ENCODE measurements at regions not wholly inside any gene's neighbourhood (a gene's known extent, or its start where the extent isn't known, plus 50 kb on each side); places are given as distances from the start of the nearest gene placed in this dataset.

DNA sequence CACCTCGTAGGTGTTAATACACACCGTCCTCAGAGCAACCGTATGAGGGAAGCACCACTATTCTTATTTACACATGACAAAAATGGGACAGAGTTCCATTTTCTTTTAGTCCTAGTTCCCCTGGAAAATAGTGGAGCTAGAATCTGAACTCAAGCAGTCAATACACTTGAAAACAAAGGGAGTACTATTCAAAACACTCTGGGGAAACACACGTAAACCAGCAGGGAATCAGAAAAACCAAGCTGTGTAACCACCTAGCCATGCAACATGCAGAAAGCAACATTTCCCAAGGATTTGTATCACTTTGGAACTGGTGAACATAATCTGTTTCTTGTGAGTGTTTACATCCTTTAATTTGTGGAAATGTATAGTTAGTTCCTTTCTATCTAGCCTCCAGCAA is 208.2 kb downstream of the UBE2E3 start:
- no peak for DNase-seq
- Histone ChIP-seq H2BK5ac (ENCODE audit: low read depth, low read length, poor library complexity) (no peak overlapping the region), H3K79me1 (ENCODE audit: low read length) (no peaks in the 10 kb centered on the region), H3K4me1 (ENCODE audit: control insufficient read depth in 1 of 2, insufficient read depth in 2 of 2, low read length in 2 of 2) (no peaks in the 10 kb centered on the region), H4K8ac (ENCODE audit: low read depth, low read length) (no peak overlapping the region), H2AFZ (ENCODE audit: insufficient read depth, low read length, poor library complexity) (no peak overlapping the region), H3K27ac (ENCODE audit: low read depth, low read length) (no peak overlapping the region), H3K27me3 (ENCODE audit: insufficient read depth, low read length) (no peaks in the 10 kb centered on the region), H3K79me2 (ENCODE audit: control insufficient read depth, insufficient read depth, low read length, poor library complexity) (no peaks in the 10 kb centered on the region), H3K4ac (ENCODE audit: low read depth, low read length) (no peak overlapping the region), H3K9ac (ENCODE audit: low read length) (no peak overlapping the region), H2BK120ac (ENCODE audit: insufficient read depth, low read length, poor library complexity) (no peak overlapping the region), H3K23ac (ENCODE audit: low read length) (no peak overlapping the region), H2BK12ac (ENCODE audit: low read length) (no peak overlapping the region), H2AK5ac (ENCODE audit: low read length) (no peak overlapping the region), H3K4me3 (ENCODE audit: low read depth, low read length) (no peak overlapping the region), H4K91ac (ENCODE audit: low read depth, low read length) (no peak overlapping the region), H3K14ac (ENCODE audit: low read length) (no peak overlapping the region), H3K9me3 (ENCODE audit: insufficient read depth, low read depth, low read length) (no peaks in the 10 kb centered on the region), H3K4me2 (ENCODE audit: low read length) (no peak overlapping the region), H3K18ac (ENCODE audit: low read length) (no peak overlapping the region), H4K12ac (ENCODE audit: low read depth, low read length) (no peak overlapping the region), H3K36me3 (ENCODE audit: control insufficient read depth in 1 of 2, insufficient read depth in 2 of 2, low read length in 2 of 2) (no peaks in the 10 kb centered on the region)
- WGBS (ENCODE audit: extremely low coverage, insufficient coverage, insufficient read length): no CpG with 5 or more reads among the region's 4 CpGs

- Histone ChIP-seq H3K27ac (ENCODE audit: low read depth, low read length) (no peak overlapping the region), H3K4me2 (ENCODE audit: low read length) (no peak overlapping the region), H2BK5ac (ENCODE audit: low read depth, low read length, poor library complexity) (no peak overlapping the region), H4K8ac (ENCODE audit: low read depth, low read length) (no peak overlapping the region), H3K23ac (ENCODE audit: low read length) (no peak overlapping the region), H4K12ac (ENCODE audit: low read depth, low read length) (no peak overlapping the region), H2AK5ac (ENCODE audit: low read length) (no peak overlapping the region), H2AFZ (ENCODE audit: insufficient read depth, low read length, poor library complexity) (no peak overlapping the region), H3K36me3 (ENCODE audit: control insufficient read depth in 1 of 2, insufficient read depth in 2 of 2, low read length in 2 of 2) (no peaks in the 10 kb centered on the region), H4K91ac (ENCODE audit: low read depth, low read length) (no peak overlapping the region), H2BK120ac (ENCODE audit: insufficient read depth, low read length, poor library complexity) (no peak overlapping the region), H3K9me3 (ENCODE audit: insufficient read depth, low read depth, low read length) (no peaks in the 10 kb centered on the region), H2BK12ac (ENCODE audit: low read length) (no peak overlapping the region), H3K79me1 (ENCODE audit: low read length) (no peaks in the 10 kb centered on the region), H3K4me3 (ENCODE audit: low read depth, low read length) (no peak overlapping the region), H3K4ac (ENCODE audit: low read depth, low read length) (no peak overlapping the region), H3K14ac (ENCODE audit: low read length) (no peak overlapping the region), H3K79me2 (ENCODE audit: control insufficient read depth, insufficient read depth, low read length, poor library complexity) (no peaks in the 10 kb centered on the region), H3K27me3 (ENCODE audit: insufficient read depth, low read length) (no peaks in the 10 kb centered on the region), H3K9ac (ENCODE audit: low read length) (no peak overlapping the region), H3K4me1 (ENCODE audit: control insufficient read depth in 1 of 2, insufficient read depth in 2 of 2, low read length in 2 of 2) (no peaks in the 10 kb centered on the region), H3K18ac (ENCODE audit: low read length) (no peak overlapping the region)
- WGBS (ENCODE audit: extremely low coverage, insufficient coverage, insufficient read length): no CpG with 5 or more reads among the region's 1 CpG
- no peak for DNase-seq
These were observed 209.5 kb downstream of the UBE2E3 start for GRCh38 chr2:181189951-181190350.

GRCh38 chr2:181190711-181191110 is 210.3 kb downstream of the UBE2E3 start:
- H3K14ac ChIP-seq (ENCODE audit: low read length): no peak overlapping the region
- H2AFZ ChIP-seq (ENCODE audit: insufficient read depth, low read length, poor library complexity): no peak overlapping the region
- H4K12ac ChIP-seq (ENCODE audit: low read depth, low read length): no peak overlapping the region
- DNase-seq: no peak
- H3K18ac ChIP-seq (ENCODE audit: low read length): no peak overlapping the region
- H3K4ac ChIP-seq (ENCODE audit: low read depth, low read length): no peak overlapping the region
- no peak overlapping the region for H2BK12ac ChIP-seq (ENCODE audit: low read length)
- no peaks in the 10 kb centered on the region for H3K27me3 ChIP-seq (ENCODE audit: insufficient read depth, low read length)
- no peak overlapping the region for H3K4me2 ChIP-seq (ENCODE audit: low read length)
- H4K8ac ChIP-seq (ENCODE audit: low read depth, low read length): no peak overlapping the region
- H3K4me1 ChIP-seq (ENCODE audit: control insufficient read depth in 1 of 2, insufficient read depth in 2 of 2, low read length in 2 of 2): no peaks in the 10 kb centered on the region
- no peak overlapping the region for H2AK5ac ChIP-seq (ENCODE audit: low read length)
- H2BK120ac ChIP-seq (ENCODE audit: insufficient read depth, low read length, poor library complexity): no peak overlapping the region
- H3K36me3 ChIP-seq (ENCODE audit: control insufficient read depth in 1 of 2, insufficient read depth in 2 of 2, low read length in 2 of 2): no peaks in the 10 kb centered on the region
- H3K27ac ChIP-seq (ENCODE audit: low read depth, low read length): no peak overlapping the region
- no CpG with 5 or more reads among the region's 1 CpG for WGBS (ENCODE audit: extremely low coverage, insufficient coverage, insufficient read length)
- no peaks in the 10 kb centered on the region for H3K79me2 ChIP-seq (ENCODE audit: control insufficient read depth, insufficient read depth, low read length, poor library complexity)
- no peak overlapping the region for H3K4me3 ChIP-seq (ENCODE audit: low read depth, low read length)
- no peak overlapping the region for H2BK5ac ChIP-seq (ENCODE audit: low read depth, low read length, poor library complexity)
- no peak overlapping the region for H3K23ac ChIP-seq (ENCODE audit: low read length)
- H3K9me3 ChIP-seq (ENCODE audit: insufficient read depth, low read depth, low read length): no peaks in the 10 kb centered on the region
- no peaks in the 10 kb centered on the region for H3K79me1 ChIP-seq (ENCODE audit: low read length)
- no peak overlapping the region for H3K9ac ChIP-seq (ENCODE audit: low read length)
- no peak overlapping the region for H4K91ac ChIP-seq (ENCODE audit: low read depth, low read length)

GRCh38 chr2:181193550-181193949 is 213.1 kb downstream of the UBE2E3 start:
- H3K4me1 ChIP-seq (ENCODE audit: control insufficient read depth in 1 of 2, insufficient read depth in 2 of 2, low read length in 2 of 2): no peaks in the 10 kb centered on the region
- no peaks in the 10 kb centered on the region for H3K36me3 ChIP-seq (ENCODE audit: control insufficient read depth in 1 of 2, insufficient read depth in 2 of 2, low read length in 2 of 2)
- H3K27me3 ChIP-seq (ENCODE audit: insufficient read depth, low read length): no peaks in the 10 kb centered on the region
- H2AK5ac ChIP-seq (ENCODE audit: low read length): no peak overlapping the region
- H2AFZ ChIP-seq (ENCODE audit: insufficient read depth, low read length, poor library complexity): no peak overlapping the region
- no peaks in the 10 kb centered on the region for H3K9me3 ChIP-seq (ENCODE audit: insufficient read depth, low read depth, low read length)
- no peak overlapping the region for H3K9ac ChIP-seq (ENCODE audit: low read length)
- H2BK12ac ChIP-seq (ENCODE audit: low read length): no peak overlapping the region
- H2BK120ac ChIP-seq (ENCODE audit: insufficient read depth, low read length, poor library complexity): no peak overlapping the region
- H4K91ac ChIP-seq (ENCODE audit: low read depth, low read length): no peak overlapping the region
- WGBS (ENCODE audit: extremely low coverage, insufficient coverage, insufficient read length): no CpG with 5 or more reads among the region's 1 CpG
- no peak overlapping the region for H3K23ac ChIP-seq (ENCODE audit: low read length)
- DNase-seq: no peak
- no peak overlapping the region for H3K4me3 ChIP-seq (ENCODE audit: low read depth, low read length)
- H3K79me2 ChIP-seq (ENCODE audit: control insufficient read depth, insufficient read depth, low read length, poor library complexity): no peaks in the 10 kb centered on the region
- H3K14ac ChIP-seq (ENCODE audit: low read length): no peak overlapping the region
- no peak overlapping the region for H3K4ac ChIP-seq (ENCODE audit: low read depth, low read length)
- H2BK5ac ChIP-seq (ENCODE audit: low read depth, low read length, poor library complexity): no peak overlapping the region
- no peak overlapping the region for H4K8ac ChIP-seq (ENCODE audit: low read depth, low read length)
- no peak overlapping the region for H3K4me2 ChIP-seq (ENCODE audit: low read length)
- no peak overlapping the region for H3K18ac ChIP-seq (ENCODE audit: low read length)
- no peak overlapping the region for H4K12ac ChIP-seq (ENCODE audit: low read depth, low read length)
- no peaks in the 10 kb centered on the region for H3K79me1 ChIP-seq (ENCODE audit: low read length)
- H3K27ac ChIP-seq (ENCODE audit: low read depth, low read length): no peak overlapping the region
